OCI-LY1 (cell line): ENCODE measurements at regions not wholly inside any gene's neighbourhood (a gene's known extent, or its start where the extent isn't known, plus 50 kb on each side); places are given as distances from the start of the nearest gene placed in this dataset.

ENCODE experiments used
- EZH2 ChIP-seq: fragments of 200-600 bp; sonication (generic), shearing (Covaris generic); IDR thresholded peaks from 2 replicates; pipeline ENCODE4 v1.8.0; 2017; ENCODE audit warnings: borderline replicate concordance, mixed run types, mild to moderate bottlenecking, antibody characterized with exemption, low read length, moderate library complexity, mixed read lengths
- TF ChIP-seq, protein P1 (sequence below): fragments of 200-600 bp; sonication (generic), shearing (Covaris generic); IDR thresholded peaks from 2 replicates; pipeline ENCODE4 v1.5.1; 2017; ENCODE audit warnings: mild to moderate bottlenecking, antibody characterized with exemption, low read length, moderate library complexity, mixed read lengths

DNA sequence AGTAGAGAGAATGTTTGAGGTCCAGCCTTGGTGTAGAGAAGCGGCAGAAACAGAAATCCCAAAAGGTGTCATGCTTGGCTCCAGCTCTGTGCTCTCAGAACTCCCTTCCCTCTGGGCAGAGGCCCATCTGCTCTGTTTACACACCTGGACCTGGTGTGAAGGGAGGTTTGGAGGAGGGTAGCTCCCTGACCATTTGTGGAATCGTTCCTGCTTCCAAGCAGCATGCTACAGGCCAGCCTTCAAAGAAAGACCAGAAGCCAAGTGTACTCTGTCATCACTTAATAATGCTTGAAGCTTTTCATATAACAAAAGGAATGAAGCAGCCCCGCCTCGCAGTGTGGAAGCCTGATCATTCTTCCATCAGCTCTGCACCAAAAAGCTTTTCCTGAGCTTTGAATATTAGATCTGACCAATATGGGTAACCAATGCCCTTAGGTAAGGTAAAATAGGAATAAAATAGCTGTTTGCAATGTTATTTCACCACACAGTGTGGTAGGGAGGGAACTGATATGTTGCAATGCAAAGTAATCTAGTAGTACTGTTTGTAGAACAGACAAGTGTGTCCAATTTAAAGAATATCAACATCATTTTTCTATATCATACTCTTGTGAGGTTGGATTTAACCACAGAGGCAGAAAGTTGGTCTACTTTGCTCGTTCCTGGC lies 63.3 kb downstream of the ZIC5 start:
- TF ChIP-seq, protein P1, sequence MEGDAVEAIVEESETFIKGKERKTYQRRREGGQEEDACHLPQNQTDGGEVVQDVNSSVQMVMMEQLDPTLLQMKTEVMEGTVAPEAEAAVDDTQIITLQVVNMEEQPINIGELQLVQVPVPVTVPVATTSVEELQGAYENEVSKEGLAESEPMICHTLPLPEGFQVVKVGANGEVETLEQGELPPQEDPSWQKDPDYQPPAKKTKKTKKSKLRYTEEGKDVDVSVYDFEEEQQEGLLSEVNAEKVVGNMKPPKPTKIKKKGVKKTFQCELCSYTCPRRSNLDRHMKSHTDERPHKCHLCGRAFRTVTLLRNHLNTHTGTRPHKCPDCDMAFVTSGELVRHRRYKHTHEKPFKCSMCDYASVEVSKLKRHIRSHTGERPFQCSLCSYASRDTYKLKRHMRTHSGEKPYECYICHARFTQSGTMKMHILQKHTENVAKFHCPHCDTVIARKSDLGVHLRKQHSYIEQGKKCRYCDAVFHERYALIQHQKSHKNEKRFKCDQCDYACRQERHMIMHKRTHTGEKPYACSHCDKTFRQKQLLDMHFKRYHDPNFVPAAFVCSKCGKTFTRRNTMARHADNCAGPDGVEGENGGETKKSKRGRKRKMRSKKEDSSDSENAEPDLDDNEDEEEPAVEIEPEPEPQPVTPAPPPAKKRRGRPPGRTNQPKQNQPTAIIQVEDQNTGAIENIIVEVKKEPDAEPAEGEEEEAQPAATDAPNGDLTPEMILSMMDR: no peak
- TF ChIP-seq EZH2: no peak
